EL (cell line): ENCODE measurements at regions not wholly inside any gene's neighbourhood (a gene's known extent, or its start where the extent isn't known, plus 50 kb on each side); places are given as distances from the start of the nearest gene placed in this dataset.

Source experiments
- DNase-seq: peaks from one replicate; pipeline ENCODE4 v3.0.0-alpha.2; 2016

DNA sequence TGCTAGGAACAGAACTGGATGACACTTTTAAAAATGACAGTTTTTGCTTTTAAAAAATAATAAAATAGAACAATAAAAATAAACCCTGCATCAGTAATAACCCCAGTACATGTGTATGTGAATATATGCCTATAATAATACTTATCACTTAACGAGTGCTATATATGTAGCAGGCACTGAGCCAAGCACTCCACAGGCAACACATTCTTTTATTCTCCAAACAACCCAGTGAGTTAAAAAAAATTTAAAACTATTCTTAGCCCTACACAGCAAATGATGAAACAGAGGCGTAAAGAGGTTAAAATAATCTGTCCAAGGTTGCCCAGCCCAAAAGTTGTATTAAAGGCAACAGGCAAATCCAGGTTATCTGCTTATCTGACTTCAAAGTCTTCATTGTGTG, 124.5 kb upstream of the SMIM23 start:
- no peak for DNase-seq

DNA sequence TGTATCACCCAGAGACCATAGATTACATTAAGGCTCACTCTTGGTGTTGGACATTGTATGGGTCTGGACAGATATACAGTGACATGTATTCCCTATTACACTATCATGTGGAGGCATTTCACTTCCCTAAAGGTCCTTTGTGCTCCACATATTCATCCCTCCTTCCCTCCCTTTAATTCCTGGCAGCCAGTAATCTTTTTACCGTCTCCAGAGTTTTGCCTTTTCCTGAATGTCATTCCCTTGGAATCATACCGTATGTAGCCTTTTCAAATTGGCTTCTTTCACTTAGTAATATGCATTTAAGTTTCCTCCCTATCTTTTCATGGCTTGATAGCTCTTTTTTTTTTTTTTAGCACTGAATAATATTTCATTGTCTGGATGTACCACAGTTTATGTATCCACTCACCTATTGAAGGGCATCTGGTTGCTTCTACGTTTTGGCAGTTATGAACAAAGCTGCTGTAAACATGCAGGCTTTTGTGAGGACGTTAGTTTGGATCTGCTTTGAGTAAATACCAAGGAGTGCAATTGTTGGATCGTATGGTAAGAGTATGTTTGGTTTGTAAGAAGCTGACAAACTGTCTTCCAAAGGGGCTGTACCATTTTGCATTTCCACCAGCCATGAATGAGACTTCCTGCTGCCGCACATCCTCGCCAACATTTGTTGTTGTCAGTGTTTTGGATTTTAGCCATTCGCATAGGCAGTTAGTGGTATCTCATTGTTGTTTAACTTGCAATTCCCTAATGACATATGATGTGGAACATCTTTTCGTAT, 122.1 kb upstream of the SMIM23 start:
- DNase-seq = no peak

DNA sequence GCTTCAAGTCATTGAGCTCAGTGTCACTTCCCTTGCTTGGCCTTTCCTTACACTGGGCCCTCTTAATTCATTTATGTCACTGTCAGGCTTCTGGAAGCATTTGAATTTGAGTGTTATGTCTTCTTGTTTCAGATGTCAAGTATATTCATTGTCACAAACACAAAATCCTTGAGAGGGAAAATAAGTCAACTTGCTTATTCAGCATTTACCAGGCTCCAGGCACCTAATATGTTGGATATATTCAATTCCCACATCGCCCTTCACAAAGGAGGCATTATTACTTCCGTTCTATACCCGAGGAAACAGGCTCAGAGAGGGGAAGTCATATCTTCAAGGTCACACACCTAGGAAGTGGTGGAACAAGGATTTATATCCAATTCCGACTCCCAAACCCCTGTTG, 121.1 kb upstream of the SMIM23 start:
- no peak for DNase-seq

DNA sequence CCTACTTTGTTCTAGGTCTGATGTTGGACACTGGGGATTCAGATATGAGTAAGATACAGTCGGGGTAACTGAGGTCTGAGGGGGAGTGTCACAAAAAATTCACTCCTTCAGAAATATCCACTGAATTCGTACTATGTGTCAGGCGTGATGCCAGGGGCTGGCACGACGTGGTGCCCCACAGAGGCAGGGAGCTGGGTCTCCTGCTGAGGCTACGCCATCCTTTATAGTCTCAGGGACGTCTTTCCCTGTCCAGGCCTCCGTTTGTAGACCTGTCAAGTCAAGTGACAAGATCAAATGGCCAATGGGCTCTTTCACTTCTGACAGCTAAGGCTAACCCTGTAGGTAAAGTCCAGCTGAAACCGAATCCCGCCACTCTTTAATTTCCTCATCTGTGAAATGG, 118.8 kb upstream of the SMIM23 start:
- DNase-seq = no peak

DNA sequence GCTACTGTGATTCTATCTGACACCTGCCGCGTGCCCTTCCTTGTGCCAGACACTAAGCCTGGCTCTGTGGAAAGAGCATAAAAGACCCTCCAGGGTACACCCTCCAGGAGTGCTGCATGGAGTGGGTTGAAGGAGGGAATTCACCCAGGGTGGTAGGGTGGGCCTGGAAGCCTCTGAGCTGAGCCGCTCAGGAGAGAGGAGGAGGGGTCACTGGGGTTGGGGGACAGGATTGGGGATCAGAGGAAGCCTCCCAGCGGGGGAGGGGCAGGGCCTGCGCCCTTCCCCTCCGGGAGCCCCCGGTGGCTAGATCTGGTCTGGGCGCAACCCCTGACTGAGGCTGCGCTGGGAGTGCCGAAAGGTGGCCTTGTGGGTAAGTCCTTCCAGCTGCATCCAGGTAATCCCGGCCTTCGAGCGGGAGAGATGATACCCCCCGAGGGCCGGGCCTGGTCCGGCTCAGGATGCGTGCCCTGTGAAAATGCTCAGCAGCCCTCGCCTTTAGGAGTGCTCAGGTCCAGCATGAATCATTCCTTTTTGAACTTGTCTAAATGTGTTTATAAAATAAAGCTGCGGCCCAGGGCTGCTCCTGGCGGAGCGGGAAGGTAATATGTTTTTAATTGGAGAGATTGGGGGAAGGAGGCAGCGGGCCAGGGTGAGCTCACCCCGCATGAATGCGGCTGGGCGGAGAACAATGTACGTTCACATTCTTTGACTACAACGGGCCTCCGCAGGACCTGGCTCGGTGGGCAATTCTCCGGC, 118.1 kb upstream of the SMIM23 start:
- peak; percentile 91 for DNase-seq

DNA sequence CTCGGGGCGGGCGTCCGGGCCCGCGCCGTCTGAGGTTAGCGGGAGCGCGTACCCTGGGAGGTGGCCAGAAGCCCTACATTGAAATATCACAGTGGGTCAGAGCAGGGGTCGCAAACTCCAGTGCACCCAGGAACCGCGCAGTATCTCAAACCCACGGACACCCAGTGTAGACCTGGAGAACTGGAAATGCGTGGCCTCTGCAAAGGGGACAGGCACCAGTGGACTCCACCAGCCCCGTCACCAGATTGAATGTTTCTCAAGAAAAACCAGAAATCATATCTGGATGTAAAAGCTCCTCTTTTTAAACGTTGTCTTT, 117.6 kb upstream of the SMIM23 start:
- no peak for DNase-seq

DNA sequence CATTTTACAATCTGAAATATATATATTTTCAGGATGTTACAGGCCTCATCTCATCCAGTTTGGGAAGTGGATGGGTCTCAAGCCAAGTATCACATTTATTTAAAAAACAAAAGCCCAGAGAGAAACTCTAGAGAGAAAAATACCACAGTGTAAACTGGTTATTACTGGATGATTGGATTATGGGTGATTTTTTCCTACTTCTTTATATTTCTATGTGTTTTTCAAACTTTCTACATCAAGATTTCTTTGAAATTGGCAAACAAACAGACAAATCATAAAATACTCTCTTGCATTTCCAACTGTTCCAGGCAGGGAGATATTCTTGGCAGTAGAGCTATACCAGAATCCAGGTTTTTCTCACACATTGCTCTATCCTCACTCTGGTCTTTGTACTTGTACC, 116.0 kb upstream of the SMIM23 start:
- DNase-seq = no peak

DNA sequence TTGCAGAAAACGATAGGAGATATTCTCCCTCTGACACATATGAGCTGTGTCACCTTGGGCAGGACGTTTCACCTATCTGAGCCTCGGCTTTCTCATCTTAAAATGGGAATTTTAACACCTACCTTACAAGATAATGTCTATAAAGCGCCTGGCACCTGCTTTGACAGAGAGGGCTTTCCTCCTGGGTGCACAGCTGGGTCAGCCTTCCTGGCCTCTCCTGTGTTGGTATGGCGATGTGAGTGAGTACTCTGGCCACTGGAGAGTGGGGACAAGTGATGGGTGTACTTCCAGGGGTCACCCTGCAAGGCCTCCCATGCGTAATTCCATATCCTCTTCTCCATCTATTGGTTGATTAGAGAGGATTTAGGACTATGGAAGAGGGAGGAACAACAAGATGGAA, 113.1 kb upstream of the SMIM23 start:
- no peak for DNase-seq

DNA sequence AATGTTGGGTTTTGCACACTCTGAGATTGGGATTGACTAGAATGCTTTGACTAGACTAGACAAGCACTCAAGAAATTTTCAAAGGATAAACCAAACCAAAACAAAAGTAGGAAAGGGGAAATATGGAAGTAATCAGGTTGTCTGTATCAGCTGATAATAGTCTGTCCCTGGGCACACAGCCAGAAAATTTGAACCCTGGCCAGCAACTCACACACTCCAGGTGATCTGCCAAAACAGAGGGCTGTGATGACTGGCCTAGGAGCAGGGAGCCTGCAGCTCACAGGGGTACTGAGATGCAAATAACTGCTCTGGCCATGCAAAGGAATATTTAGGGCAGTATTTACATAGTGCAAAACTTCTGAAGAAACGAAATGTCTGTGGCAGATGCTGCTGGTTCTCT, 112.3 kb upstream of the SMIM23 start:
- DNase-seq = no peak

DNA sequence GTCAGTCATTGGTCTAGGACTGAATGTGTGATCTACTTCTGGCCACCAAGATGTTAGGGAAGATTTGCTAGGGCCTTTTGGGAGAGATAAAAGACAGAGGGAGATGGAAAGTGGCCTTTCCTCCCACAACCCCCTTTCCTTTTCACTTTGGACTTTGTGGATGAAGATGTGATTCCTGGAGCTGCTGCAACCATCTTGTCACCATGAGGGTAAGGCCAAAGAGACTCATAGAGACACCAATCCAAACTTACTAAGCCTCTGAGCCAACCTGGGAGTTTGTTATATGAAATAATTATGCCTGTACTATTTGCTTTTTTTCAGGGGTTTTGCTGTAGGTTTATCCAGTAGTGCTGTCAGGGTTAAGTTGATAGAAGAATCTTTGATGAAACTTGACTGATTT, 111.8 kb upstream of the SMIM23 start:
- no peak for DNase-seq

DNA sequence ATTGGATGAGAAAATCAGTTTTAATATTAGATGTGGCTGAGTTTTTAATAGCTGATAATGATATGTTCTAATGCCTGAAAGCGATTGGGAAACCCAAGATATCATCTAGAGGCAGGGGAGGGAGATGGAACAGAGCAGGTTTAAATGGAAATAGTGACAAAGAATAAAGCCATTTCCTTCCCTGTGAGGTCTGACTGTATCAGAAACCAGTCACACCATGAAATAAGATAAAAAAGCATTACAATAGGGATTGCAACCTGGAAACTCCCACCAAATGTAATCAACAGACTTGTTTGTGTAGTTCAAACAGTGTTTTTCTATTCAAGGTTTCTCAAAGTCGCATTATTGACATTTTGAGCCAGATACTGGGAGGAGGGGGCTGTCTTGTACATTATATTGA, 110.1 kb upstream of the SMIM23 start:
- no peak for DNase-seq

DNA sequence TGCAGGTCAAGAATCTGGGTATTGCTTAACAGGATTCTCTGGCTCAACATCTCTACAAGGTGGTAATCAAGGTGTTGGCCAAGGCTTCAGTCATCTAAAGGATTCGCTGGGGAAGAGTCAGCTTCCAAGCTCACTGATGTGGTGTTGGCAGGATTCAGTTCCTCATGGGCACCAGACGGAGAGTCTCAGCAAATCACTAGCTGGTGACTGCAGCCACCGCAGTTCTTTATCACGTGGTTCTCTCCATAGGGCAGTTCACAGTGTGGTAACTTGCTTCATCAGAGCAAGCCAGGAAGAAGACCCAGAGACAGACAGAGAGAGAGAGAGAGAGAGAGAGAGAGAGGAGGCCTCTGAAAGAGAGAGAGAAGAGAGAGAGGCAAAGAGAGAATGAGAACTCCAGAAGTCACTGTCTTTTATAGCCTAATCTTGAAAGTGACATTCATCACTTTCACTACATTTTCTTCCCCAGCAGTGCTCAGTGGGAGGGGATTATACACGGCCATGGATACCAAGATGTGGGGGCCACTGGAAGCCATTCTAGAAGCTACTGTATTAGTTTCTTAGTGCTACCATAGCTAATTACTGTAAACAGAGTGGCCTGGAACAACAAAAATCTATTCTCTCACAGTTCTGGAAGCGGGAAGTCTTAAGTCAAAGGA, 109.2 kb upstream of the SMIM23 start:
- DNase-seq = no peak

DNA sequence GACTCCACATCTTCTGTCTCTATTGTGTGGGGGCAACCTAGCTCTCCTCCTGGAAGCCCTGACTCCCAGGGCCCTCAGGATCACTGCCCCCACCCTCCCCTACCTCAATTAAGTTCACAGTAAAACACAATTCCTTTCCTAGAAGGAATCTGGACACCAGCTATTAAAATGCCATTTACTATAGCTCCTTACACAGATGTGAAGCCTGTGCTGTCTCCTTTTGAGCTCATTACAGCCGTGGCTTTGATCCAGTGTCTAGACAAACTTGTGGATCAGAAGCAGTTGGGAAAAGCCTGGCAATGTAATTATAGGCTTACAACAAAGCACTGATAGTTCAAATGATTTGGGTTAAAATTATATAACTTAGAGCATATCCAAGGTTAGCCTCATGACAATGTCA, 107.0 kb upstream of the SMIM23 start:
- DNase-seq = no peak

DNA sequence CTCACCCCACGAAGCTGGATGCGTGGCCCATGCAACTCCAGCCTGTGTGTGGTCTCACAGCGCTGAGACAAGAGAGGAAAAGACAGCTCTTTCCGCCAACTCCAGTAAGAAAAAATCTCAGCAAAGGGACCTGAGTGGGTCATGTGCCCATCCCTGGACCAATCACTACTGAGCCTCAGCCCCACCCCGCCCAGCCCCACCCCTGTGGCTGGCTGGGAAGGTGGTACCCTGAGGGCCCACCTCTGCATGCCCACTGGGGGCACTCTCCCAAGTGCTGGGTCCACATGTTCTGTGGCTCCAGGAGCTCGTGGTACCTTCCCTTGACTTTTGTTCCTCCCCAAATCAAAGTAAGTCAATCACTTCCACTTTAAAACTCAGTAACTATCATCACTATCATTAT, 105.1 kb upstream of the SMIM23 start:
- no peak for DNase-seq

DNA sequence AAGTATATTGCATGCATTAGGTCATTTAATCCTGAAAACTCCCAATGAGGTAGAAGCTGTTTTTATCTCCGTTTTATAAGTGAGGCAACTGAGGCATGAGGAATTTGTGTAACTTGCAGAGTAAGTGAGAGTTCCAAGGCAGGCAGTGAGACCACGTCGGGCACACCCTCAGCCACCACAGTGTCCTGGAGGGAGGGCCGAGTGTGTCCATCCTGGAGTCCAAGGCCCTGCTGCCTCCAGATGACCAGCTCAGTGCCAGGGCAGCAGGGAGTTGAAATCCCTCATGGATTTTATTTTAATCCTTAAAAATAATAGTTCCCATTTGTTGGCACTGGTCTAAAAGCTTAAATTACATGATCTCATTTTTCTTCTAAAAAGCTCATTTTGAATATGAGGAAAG, 104.6 kb upstream of the SMIM23 start:
- DNase-seq = no peak

DNA sequence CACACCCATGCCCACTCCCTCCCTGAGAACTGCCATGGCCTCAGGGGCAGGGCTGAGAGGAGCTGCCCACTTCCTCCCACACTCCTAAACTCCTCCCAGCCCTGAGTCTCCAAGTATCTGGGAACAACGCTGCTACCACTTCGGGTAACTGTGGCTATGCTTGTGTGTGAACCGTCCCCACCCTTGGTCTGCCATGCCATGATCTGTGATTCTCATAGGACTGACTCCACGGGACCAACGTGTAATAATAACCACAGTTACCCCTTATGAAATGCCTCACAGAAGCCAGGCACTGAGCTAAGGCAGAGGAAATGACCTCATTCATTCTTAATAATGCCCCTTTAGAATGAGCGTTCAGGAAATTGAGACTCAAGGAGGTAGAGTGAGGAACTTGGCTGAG, 103.9 kb upstream of the SMIM23 start:
- peak; percentile 55 for DNase-seq

DNA sequence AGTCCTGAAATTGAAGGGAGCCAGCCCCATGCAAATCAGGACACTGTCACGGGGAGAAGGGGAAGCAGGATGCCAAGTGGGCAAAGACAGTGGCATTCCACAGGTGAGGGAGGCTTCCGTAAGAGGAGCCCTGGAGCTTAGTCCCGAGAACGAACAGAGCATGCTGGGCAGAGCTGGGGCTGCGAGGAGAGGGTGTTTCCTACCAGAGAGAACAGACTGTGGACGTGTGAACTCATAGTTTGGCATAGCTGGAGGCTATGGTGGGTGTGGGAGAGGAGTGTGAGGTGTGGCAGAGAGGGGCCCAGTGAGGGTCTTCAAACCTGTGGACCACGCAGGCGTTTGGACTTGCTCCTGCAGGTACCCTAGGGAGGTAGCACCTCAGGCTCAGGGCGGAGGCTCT, 102.8 kb upstream of the SMIM23 start:
- DNase-seq = no peak

DNA sequence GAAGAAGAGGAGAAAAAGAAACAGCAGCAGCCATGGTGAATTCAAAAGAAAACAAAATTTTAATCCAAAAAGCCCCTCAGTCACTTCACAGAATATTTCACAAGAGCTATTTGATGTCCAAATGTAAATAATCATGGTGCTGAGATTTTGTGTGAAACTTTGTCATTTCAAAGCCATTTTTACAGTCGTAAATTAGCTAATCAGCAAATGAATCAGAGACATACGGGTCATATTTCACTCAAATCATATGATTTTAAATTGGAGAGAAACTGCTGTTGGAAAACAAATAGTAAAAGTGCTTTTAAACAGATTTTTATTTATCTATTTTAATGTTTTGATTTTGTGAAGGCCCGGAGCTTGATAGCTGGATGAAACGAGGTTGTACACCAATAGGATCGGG, 101.4 kb upstream of the SMIM23 start:
- DNase-seq = no peak

DNA sequence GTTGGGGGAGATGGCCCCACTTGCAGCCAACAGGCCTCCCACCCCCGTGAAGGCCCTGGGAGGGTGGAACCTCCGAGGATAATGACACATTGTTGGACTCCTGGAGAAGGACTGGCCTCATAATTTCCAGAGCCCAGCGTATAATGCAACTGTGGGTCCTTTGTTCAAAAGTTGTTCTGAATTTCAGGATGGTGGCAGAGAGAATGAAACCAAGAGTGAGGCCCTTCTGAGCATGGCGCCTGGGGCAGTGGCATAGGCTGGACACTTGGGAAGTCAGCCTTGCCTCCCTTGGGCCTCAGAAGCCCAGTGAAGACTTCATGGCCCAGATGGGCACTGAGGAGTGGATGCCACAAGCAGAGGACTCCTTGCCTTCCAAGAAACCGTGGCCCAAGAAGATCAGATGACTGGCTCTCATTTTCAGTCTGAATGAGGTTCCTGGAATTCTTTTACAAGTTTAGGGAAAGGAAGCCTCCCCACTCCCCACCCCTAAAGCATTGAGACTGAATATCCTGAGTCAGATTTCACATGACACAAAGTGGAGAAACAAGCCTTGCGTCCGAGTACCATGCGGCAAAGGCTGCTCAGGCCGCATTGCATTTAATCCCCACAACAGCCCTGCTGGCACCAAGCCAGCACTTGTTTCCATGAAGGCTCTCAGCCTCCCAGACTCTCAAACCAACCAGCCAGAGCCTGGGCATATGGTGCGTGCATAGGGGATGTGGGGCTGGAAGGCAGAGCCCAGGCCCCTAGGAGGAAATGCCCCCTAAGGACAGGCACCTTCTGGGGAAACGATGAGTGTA, 96.7 kb upstream of the SMIM23 start:
- no peak for DNase-seq

DNA sequence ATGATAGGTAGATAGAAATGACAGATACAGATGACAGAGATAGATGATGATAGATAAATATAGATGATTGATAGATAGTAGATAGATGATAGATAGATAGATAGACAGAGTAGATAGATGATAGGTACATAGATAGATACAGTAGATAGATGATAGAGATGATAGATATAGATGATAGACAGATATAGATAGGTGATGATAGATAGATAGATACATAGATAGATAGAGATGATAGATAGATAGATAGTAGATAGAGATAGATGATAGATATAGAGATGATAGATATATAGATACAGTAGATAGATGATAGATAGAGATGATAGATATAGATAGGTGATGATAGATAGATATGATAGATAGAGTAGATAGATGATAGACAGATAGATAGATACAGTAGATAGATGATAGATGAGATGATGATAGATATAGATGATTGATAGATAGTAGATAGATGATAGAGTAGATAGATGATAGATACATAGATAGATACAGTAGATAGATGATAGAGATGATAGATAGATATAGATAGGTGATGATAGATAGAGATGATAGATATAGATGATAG, 95.7 kb upstream of the SMIM23 start:
- DNase-seq = no peak

DNA sequence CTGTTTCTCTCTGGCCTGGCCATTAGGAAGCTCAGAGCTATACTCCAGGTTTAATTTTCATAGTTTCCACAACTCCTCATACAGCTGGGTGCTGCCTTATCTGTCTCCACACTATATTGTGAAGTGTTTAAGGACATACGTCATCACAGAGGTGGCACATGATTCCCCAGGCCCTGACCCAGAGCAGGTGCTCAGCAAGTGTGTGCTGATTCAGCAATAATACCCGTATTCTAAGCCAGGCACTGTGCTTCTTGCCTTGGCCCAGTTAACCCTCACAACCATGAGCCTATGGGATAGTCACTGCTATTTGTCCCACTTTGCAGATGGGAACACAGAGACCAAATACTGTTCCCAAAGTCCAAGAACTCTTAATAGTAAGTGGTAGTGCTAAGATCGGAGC, 93.5 kb upstream of the SMIM23 start:
- DNase-seq = no peak

DNA sequence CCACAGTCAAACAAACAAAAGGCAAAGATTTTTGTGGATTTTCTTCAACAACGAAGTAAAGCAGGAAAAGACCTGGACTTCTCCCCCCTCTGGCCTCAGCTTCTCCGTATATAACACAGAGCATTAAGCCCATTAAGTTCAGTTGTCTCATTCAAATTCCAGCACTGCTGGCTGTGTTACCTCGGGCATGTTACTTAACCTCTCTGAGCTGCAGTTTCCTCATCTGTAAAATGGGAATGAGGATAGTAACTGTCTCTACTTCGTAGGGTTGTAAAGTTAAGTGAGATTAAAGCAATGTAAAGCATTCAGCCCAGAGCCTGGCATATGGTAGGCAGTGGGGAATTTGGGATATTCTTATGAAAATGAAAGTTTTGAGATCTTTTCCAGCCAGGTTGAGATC, 92.7 kb upstream of the SMIM23 start:
- DNase-seq = no peak

DNA sequence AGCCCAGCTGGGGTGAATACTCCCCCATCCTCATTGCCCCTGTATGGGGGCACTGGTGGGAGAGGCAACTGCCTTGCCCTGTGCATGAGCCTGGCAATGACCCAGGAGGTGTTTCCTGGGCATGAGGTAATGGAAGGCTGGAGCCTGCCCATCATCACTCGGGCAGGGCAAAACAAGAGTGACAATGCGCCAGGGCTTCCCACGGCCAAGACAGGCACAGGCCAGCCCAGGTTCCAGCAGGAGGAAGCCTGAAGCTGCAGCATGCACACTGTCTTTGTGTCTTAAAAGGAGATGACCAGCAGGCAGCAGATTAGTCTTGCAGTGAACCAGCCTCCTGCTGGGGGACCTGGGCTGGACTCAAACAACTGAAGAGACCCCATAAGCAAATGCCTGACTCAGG, 92.2 kb upstream of the SMIM23 start:
- DNase-seq = no peak
